H1 (cell line): ENCODE measurements at regions not wholly inside any gene's neighbourhood (a gene's known extent, or its start where the extent isn't known, plus 50 kb on each side); places are given as distances from the start of the nearest gene placed in this dataset.

Source experiments
- CTCF ChIA-PET: fragments of 300-600 bp; sonication (Branson Sonifier 250); formaldehyde crosslinking; loops from one replicate; lab custom pipeline; 2021; ENCODE audit not compliant: partially characterized antibody; lab: Charles Lee
- POLR2A ChIA-PET: fragments of 300-600 bp; sonication (Branson Sonifier 250); formaldehyde crosslinking; loops from one replicate; lab custom pipeline; 2021; ENCODE audit warnings: inconsistent platforms; ENCODE audit not compliant: partially characterized antibody; lab: Charles Lee
- DNase-seq, 2 experiments: peaks; one replicate each; pipeline versions ENCODE4 v3.0.0 to v3.0.0-alpha.2; 2010 to 2022; ENCODE audit warnings: low spot score in 2 of 2, low read depth in 1 of 2, mixed read lengths in 1 of 2
- FAIRE-seq: peaks from 2 replicates; lab custom pipeline; 2011; peaks lifted over from hg19 to GRCh38; lab: Jason Lieb, UNC
- H2AFZ ChIP-seq: 2 replicates; pipeline ENCODE4 v1.8.1; 2012; ENCODE audit warnings: low read length, inconsistent platforms
- H2AK5ac ChIP-seq: 2 replicates; pipeline ENCODE4 v1.6.1; 2013; ENCODE audit warnings: low read depth, low read length
- H2BK120ac ChIP-seq: replicated peaks from 2 replicates; pipeline ENCODE3; 2013; ENCODE audit warnings: low read depth, low read length, inconsistent platforms
- H2BK12ac ChIP-seq: 2 replicates; pipeline ENCODE4 v1.6.1; 2013; ENCODE audit warnings: low read depth, low read length
- H2BK15ac ChIP-seq: 2 replicates; pipeline ENCODE4 v1.6.1; 2013; ENCODE audit warnings: low read length
- H2BK20ac ChIP-seq: 2 replicates; pipeline ENCODE4 v1.6.1; 2013; ENCODE audit warnings: low read length
- H2BK5ac ChIP-seq: 2 replicates; pipeline ENCODE4 v1.6.1; 2013; ENCODE audit warnings: low read depth, low read length
- H3K14ac ChIP-seq: 2 replicates; pipeline ENCODE4 v1.6.1; 2013; ENCODE audit warnings: inconsistent platforms; ENCODE audit not compliant: insufficient read length
- H3K18ac ChIP-seq: 2 replicates; pipeline ENCODE4 v1.6.1; 2013; ENCODE audit warnings: low read length; ENCODE audit errors: extremely low read depth
- H3K23ac ChIP-seq: 2 replicates; pipeline ENCODE4 v1.6.1; 2013; ENCODE audit warnings: inconsistent platforms; ENCODE audit not compliant: insufficient read length
- H3K23me2 ChIP-seq: 2 replicates; pipeline ENCODE4 v1.6.1; 2013; ENCODE audit warnings: low read depth, low read length
- H3K27ac ChIP-seq: 2 replicates; pipeline ENCODE4 v1.6.1; 2011; ENCODE audit warnings: low read depth, low read length, inconsistent platforms
- H3K27me3 ChIP-seq, 4 experiments: replicated peaks in 1 of 4; 1 replicate in 1 of 4; 2 replicates in 3 of 4; pipeline versions ENCODE4 v1.6.1 to v1.8.1; 2011 to 2013; ENCODE audit warnings: low read length in 3 of 4, mild to moderate bottlenecking in 3 of 4, inconsistent platforms in 2 of 4, mixed read lengths in 2 of 4, moderate library complexity in 1 of 4; ENCODE audit not compliant: control insufficient read depth in 3 of 4, insufficient read depth in 3 of 4; ENCODE audit errors: extremely low read depth in 1 of 4
- H3K36me3 ChIP-seq, 4 experiments: 2 replicates each; pipeline versions ENCODE4 v1.6.1 to v1.8.1; 2011 to 2013; ENCODE audit warnings: mild to moderate bottlenecking in 4 of 4, low read length in 3 of 4, moderate library complexity in 2 of 4, control low read depth in 1 of 4, inconsistent platforms in 1 of 4; ENCODE audit not compliant: insufficient read depth in 4 of 4, control insufficient read depth in 2 of 4
- H3K4ac ChIP-seq: replicated peaks from 2 replicates; pipeline ENCODE3; 2013; ENCODE audit warnings: low read length, low read depth, mixed read lengths, inconsistent platforms; ENCODE audit not compliant: insufficient read length
- H3K4me1 ChIP-seq, 4 experiments: replicated peaks in 1 of 4; 1 replicate in 1 of 4; 2 replicates in 3 of 4; pipeline versions ENCODE4 v1.6.1 to v1.8.1; 2011 to 2013; ENCODE audit warnings: low read length in 3 of 4, inconsistent platforms in 2 of 4, mixed read lengths in 1 of 4; ENCODE audit not compliant: insufficient read depth in 4 of 4, control insufficient read depth in 3 of 4
- H3K4me2 ChIP-seq, 2 experiments: 2 replicates each; pipeline versions ENCODE4 v1.6.1 to v1.8.1; 2011 to 2013; ENCODE audit warnings: low read depth in 2 of 2, low read length in 2 of 2, control low read depth in 1 of 2, inconsistent platforms in 1 of 2, mild to moderate bottlenecking in 1 of 2; ENCODE audit not compliant: insufficient read depth in 1 of 2
- H3K4me3 ChIP-seq, 4 experiments: fragments of 200-600, 300-600 bp in 1 of 4; sonication (generic), shearing (Covaris generic), sonication (Bioruptor Twin) in 1 of 4; 2 replicates each; pipeline versions ENCODE4 v1.5.1 to v1.8.1; 2011 to 2016; ENCODE audit warnings: low read length in 4 of 4, low read depth in 3 of 4, control low read depth in 2 of 4, inconsistent platforms in 2 of 4, mild to moderate bottlenecking in 2 of 4, mixed read lengths in 1 of 4, moderate library complexity in 1 of 4; ENCODE audit not compliant: insufficient read depth in 2 of 4; ENCODE audit errors: extremely low read depth in 1 of 4
- H3K56ac ChIP-seq: replicated peaks from 2 replicates; pipeline ENCODE3; 2013; ENCODE audit warnings: low read depth, mild to moderate bottlenecking, mixed read lengths, low read length, inconsistent platforms; ENCODE audit not compliant: insufficient read length
- H3K79me1 ChIP-seq: 2 replicates; pipeline ENCODE4 v1.6.1; 2013; ENCODE audit warnings: low read depth, low read length, control low read depth
- H3K79me2 ChIP-seq, 2 experiments: 2 replicates each; pipeline versions ENCODE4 v1.6.1 to v1.8.1; 2012 to 2013; ENCODE audit warnings: low read length in 2 of 2, mild to moderate bottlenecking in 2 of 2, inconsistent platforms in 1 of 2; ENCODE audit not compliant: insufficient read depth in 2 of 2, control insufficient read depth in 1 of 2
- H3K9ac ChIP-seq, 4 experiments: replicated peaks in 1 of 4; 1 replicate in 1 of 4; 2 replicates in 3 of 4; pipeline versions ENCODE4 v1.6.1 to v1.8.1; 2011 to 2013; ENCODE audit warnings: low read depth in 3 of 4, low read length in 3 of 4, control low read depth in 2 of 4, mild to moderate bottlenecking in 2 of 4, moderate library complexity in 2 of 4, inconsistent platforms in 1 of 4; ENCODE audit errors: extremely low read depth in 1 of 4
- H3K9me3 ChIP-seq, 2 experiments: 2 replicates each; pipeline versions ENCODE4 v1.6.1 to v1.8.1; 2012 to 2013; ENCODE audit warnings: mild to moderate bottlenecking in 2 of 2, moderate library complexity in 2 of 2, control low read depth in 1 of 2, inconsistent platforms in 1 of 2, low read depth in 1 of 2, low read length in 1 of 2, mixed read lengths in 1 of 2; ENCODE audit not compliant: insufficient read depth in 2 of 2
- H4K20me1 ChIP-seq, 2 experiments: replicated peaks in 1 of 2; 2 replicates each; pipeline versions ENCODE3 to v1.8.1; 2011 to 2013; ENCODE audit warnings: inconsistent platforms in 2 of 2, low read length in 2 of 2, mild to moderate bottlenecking in 1 of 2; ENCODE audit not compliant: insufficient read depth in 2 of 2, control insufficient read depth in 1 of 2
- H4K5ac ChIP-seq: 2 replicates; pipeline ENCODE4 v1.6.1; 2013; ENCODE audit warnings: low read length, low read depth, mixed read lengths, inconsistent platforms; ENCODE audit not compliant: insufficient read length
- H4K8ac ChIP-seq: 2 replicates; pipeline ENCODE4 v1.8.0; 2013; ENCODE audit warnings: mild to moderate bottlenecking, moderate library complexity, low read length, inconsistent platforms; ENCODE audit not compliant: insufficient read depth; ENCODE audit errors: extremely low read depth
- H4K91ac ChIP-seq: replicated peaks from 2 replicates; pipeline ENCODE3; 2013; ENCODE audit warnings: low read length, mixed read lengths, inconsistent platforms; ENCODE audit not compliant: insufficient read length
- BACH1 ChIP-seq: IDR thresholded peaks from 2 replicates; pipeline ENCODE4 v1.6.1; 2012; ENCODE audit warnings: low read length, improper control_type of control experiment
- CBX8 ChIP-seq: fragments of 300-800, 300-1000 bp; sonication (generic); IDR thresholded peaks from 2 replicates; pipeline ENCODE4 v1.7.1; 2016; ENCODE audit warnings: low read depth, low read length, borderline replicate concordance
- CHD2 ChIP-seq: IDR thresholded peaks from 2 replicates; pipeline ENCODE4 v1.6.1; 2012; ENCODE audit warnings: low read length, improper control_type of control experiment
- CTBP2 ChIP-seq: IDR thresholded peaks from 2 replicates; pipeline ENCODE4 v1.7.0; 2011; ENCODE audit warnings: borderline replicate concordance, mild to moderate bottlenecking, moderate library complexity, mixed read lengths, low read length; ENCODE audit not compliant: insufficient read depth, insufficient read length
- JUND ChIP-seq: IDR thresholded peaks from 2 replicates; pipeline ENCODE4 v1.6.1; 2011; ENCODE audit warnings: mild to moderate bottlenecking, improper control_type of control experiment, low read length
- KDM1A ChIP-seq: fragments of 200-600, 300-600 bp; sonication (generic); IDR thresholded peaks from 2 replicates; pipeline ENCODE4 v1.7.1; 2016; ENCODE audit warnings: mild to moderate bottlenecking, low read length, borderline replicate concordance
- PHF8 ChIP-seq: fragments of 200-600 bp; sonication (generic); conservative IDR thresholded peaks from 2 replicates; pipeline ENCODE4 v1.7.1; 2012; ENCODE audit warnings: low read depth, mild to moderate bottlenecking, inconsistent platforms, low read length, moderate library complexity
- POU5F1 ChIP-seq: IDR thresholded peaks from 2 replicates; pipeline ENCODE4 v1.6.1; 2011; ENCODE audit warnings: low read depth, mild to moderate bottlenecking, low read length, moderate library complexity
- SAP30 ChIP-seq: fragments of 300-600 bp; sonication (generic); IDR thresholded peaks from 2 replicates; pipeline ENCODE4 v1.7.1; 2012; ENCODE audit warnings: low read length, moderate library complexity, mild to moderate bottlenecking, inconsistent platforms; ENCODE audit not compliant: insufficient read depth, insufficient replicate concordance
- SRF ChIP-seq: IDR thresholded peaks from 2 replicates; pipeline ENCODE4 v1.6.1; 2011; ENCODE audit warnings: mild to moderate bottlenecking, low read depth, low read length, moderate library complexity
- TBP ChIP-seq: IDR thresholded peaks from 2 replicates; pipeline ENCODE4 v1.6.1; 2011; ENCODE audit warnings: low read depth, low read length, improper control_type of control experiment
- WGBS, 2 experiments: shearing (Covaris generic) in 1 of 2; methylation state at CpG; one replicate each; pipeline versions ENCODE4 v1.1.6 to v1.1.7; 2013 to 2015; ENCODE audit warnings: low lambda C conversion rate in 2 of 2, mixed read lengths in 2 of 2, inconsistent platforms in 1 of 2, low coverage in 1 of 2, missing lambda C conversion rate in 1 of 2; ENCODE audit not compliant: insufficient replicate concordance in 2 of 2, insufficient coverage in 1 of 2, insufficient read length in 1 of 2; ENCODE audit errors: extremely low coverage in 1 of 2, missing lambda C conversion rate in 1 of 2; 5-methylcytosine and 5-hydroxymethylcytosine counted together
- TF ChIP-seq, protein P1 (sequence below): IDR thresholded peaks from 2 replicates; pipeline ENCODE4 v1.6.1; 2012; ENCODE audit warnings: low read length, inconsistent platforms
- TF ChIP-seq, protein P2 (sequence below): IDR thresholded peaks from 2 replicates; pipeline ENCODE4 v1.6.1; 2011; ENCODE audit warnings: low read depth, mild to moderate bottlenecking, low read length; ENCODE audit not compliant: insufficient read depth

DNA sequence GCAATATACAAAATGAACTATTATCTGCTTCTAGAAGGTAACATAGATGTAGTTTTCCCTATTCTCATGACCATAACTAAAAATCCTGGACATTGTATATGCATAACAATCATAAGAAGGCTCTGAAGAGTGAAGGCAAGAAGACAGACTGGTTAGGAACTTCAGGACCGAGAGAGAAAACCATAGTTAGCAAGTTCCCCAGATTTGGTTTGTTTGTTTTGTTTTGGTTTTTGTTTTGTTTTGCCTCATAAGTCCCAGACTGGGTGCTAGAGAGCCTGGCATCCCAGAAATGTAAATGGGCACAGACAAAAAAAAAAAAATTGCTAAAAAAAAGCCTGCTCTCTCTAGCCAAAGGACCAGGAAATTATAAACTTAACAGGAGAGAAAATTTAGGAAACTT, 192.2 kb upstream of the FBXO11 start:
- WGBS, 2 experiments = 81% methylated on average over 1 of the region's 1 CpG; no CpG with 5 or more reads in 1 of the 2 experiments
- H2BK20ac ChIP-seq = no peak overlapping the region
- CTCF ChIA-PET = interaction anchor here (0.7 kb wide), 1 partner anchor 14 kb away, joined by 4 read pairs; no protein-coding TSS in a partner anchor
- TF ChIP-seq, protein P1, sequence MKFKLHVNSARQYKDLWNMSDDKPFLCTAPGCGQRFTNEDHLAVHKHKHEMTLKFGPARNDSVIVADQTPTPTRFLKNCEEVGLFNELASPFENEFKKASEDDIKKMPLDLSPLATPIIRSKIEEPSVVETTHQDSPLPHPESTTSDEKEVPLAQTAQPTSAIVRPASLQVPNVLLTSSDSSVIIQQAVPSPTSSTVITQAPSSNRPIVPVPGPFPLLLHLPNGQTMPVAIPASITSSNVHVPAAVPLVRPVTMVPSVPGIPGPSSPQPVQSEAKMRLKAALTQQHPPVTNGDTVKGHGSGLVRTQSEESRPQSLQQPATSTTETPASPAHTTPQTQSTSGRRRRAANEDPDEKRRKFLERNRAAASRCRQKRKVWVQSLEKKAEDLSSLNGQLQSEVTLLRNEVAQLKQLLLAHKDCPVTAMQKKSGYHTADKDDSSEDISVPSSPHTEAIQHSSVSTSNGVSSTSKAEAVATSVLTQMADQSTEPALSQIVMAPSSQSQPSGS = no peak
- TF ChIP-seq, protein P2, sequence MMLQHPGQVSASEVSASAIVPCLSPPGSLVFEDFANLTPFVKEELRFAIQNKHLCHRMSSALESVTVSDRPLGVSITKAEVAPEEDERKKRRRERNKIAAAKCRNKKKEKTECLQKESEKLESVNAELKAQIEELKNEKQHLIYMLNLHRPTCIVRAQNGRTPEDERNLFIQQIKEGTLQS = no peak
- no peak for TF ChIP-seq BACH1
- TF ChIP-seq SAP30 = no peak
- no peak for TF ChIP-seq CTBP2
- TF ChIP-seq CHD2 = no peak
- no peak for TF ChIP-seq CBX8
- TF ChIP-seq SRF = no peak
- no peak for TF ChIP-seq KDM1A
- TF ChIP-seq POU5F1 = no peak
- TF ChIP-seq PHF8 = no peak
- TF ChIP-seq JUND = no peak
- TF ChIP-seq TBP = no peak

More for the DNA sequence above, 192.2 kb upstream of the FBXO11 start:
- Histone ChIP-seq H3K79me1 (no peaks in the 10 kb centered on the region), H3K36me3 (no peaks in the 10 kb centered on the region), H2BK15ac (no peak overlapping the region), H2BK12ac (no peak overlapping the region), H4K5ac (no peak overlapping the region), H2BK120ac (no peak overlapping the region), H2AFZ (no peak overlapping the region), H3K79me2 (no peaks in the 10 kb centered on the region), H4K20me1 (no peaks in the 10 kb centered on the region), H3K14ac (no peak overlapping the region), H3K23ac (no peak overlapping the region), H4K91ac (no peak overlapping the region), H4K8ac (no peak overlapping the region), H3K9me3 (no peaks in the 10 kb centered on the region), H3K23me2 (no peaks in the 10 kb centered on the region), H3K4me3 (no peak overlapping the region), H3K4me1 (no peaks in the 10 kb centered on the region), H3K4me2 (no peak overlapping the region), H3K9ac (no peak overlapping the region), H3K4ac (no peak overlapping the region), H3K27me3 (no peaks in the 10 kb centered on the region), H2AK5ac (no peak overlapping the region), H2BK5ac (no peak overlapping the region), H3K18ac (no peak overlapping the region), H3K56ac (no peak overlapping the region), H3K27ac (no peak overlapping the region)
- DNase-seq = no peak
- POLR2A ChIA-PET = no interaction called here
- FAIRE-seq = no peak
